DND-41 (cell line): ENCODE measurements at regions not wholly inside any gene's neighbourhood (a gene's known extent, or its start where the extent isn't known, plus 50 kb on each side); places are given as distances from the start of the nearest gene placed in this dataset.
"Not testable (repeated sequence)": the region's sequence is repeated elsewhere in the genome, so short reads cannot be mapped to it uniquely, and the experiment has no call there.

Experiments
- ATAC-seq: fragments of 200-7000 bp; cut with Tn5 transposase; 3 replicates; pipeline ENCODE4 v1.9.1; 2021; ENCODE audit warnings: low read depth; ENCODE audit not compliant: insufficient read depth
- DNase-seq: peaks from one replicate; pipeline ENCODE4 v3.0.0-alpha.2; 2020
- H2AFZ ChIP-seq: 2 replicates; pipeline ENCODE4 v1.6.0; 2012; ENCODE audit warnings: low read depth, low read length
- H3K27ac ChIP-seq: 2 replicates; pipeline ENCODE4 v1.5.1; 2012; ENCODE audit warnings: low read length, inconsistent platforms
- H3K27me3 ChIP-seq: fragments of 200-600 bp; sonication (generic); 2 replicates; pipeline ENCODE4 v1.6.0; 2012; ENCODE audit warnings: low read length, mild to moderate bottlenecking, inconsistent platforms; ENCODE audit not compliant: insufficient read depth, poor library complexity
- H3K36me3 ChIP-seq: 2 replicates; pipeline ENCODE4 v1.5.1; 2012; ENCODE audit warnings: low read length, inconsistent platforms; ENCODE audit not compliant: insufficient read depth
- H3K4me1 ChIP-seq: 2 replicates; pipeline ENCODE4 v1.5.1; 2012; ENCODE audit warnings: mild to moderate bottlenecking, low read length; ENCODE audit not compliant: insufficient read depth
- H3K4me2 ChIP-seq: 2 replicates; pipeline ENCODE4 v1.6.0; 2012; ENCODE audit warnings: mild to moderate bottlenecking, moderate library complexity, low read length, inconsistent platforms; ENCODE audit not compliant: insufficient read depth
- H3K4me3 ChIP-seq, 2 experiments: fragments of 200-600 bp in 1 of 2; shearing (Covaris generic) in 1 of 2; 2 replicates each; pipeline ENCODE4 v1.5.1; 2012 to 2016; ENCODE audit warnings: inconsistent platforms in 2 of 2, low read length in 2 of 2, mild to moderate bottlenecking in 2 of 2, low read depth in 1 of 2, moderate library complexity in 1 of 2
- H3K79me2 ChIP-seq: 2 replicates; pipeline ENCODE4 v1.6.0; 2012; ENCODE audit warnings: low read length, inconsistent platforms; ENCODE audit not compliant: insufficient read depth
- H3K9ac ChIP-seq: 2 replicates; pipeline ENCODE4 v1.6.0; 2012; ENCODE audit warnings: low read depth, mild to moderate bottlenecking, inconsistent platforms, low read length, moderate library complexity
- H3K9me3 ChIP-seq: 2 replicates; pipeline ENCODE4 v1.5.1; 2012; ENCODE audit warnings: low read length, moderate library complexity, mild to moderate bottlenecking, inconsistent platforms; ENCODE audit not compliant: insufficient read depth, severe bottlenecking
- H4K20me1 ChIP-seq: 2 replicates; pipeline ENCODE4 v1.6.0; 2012; ENCODE audit warnings: low read length; ENCODE audit not compliant: insufficient read depth
- CTCF ChIP-seq: IDR thresholded peaks from 2 replicates; pipeline ENCODE4 v1.5.1; 2012; ENCODE audit warnings: borderline replicate concordance, low read length, moderate library complexity, mild to moderate bottlenecking; ENCODE audit not compliant: poor library complexity, severe bottlenecking; ENCODE audit errors: extremely low read depth
- EZH2 ChIP-seq: IDR thresholded peaks from 3 replicates; pipeline ENCODE4 v1.6.1; 2012; ENCODE audit warnings: borderline replicate concordance, low read depth, mild to moderate bottlenecking, moderate library complexity, low read length, inconsistent platforms; ENCODE audit not compliant: severe bottlenecking

GRCh38 chr4:13700021-13700857, 72.7 kb upstream of the BOD1L1 start:
- no peaks in the 10 kb centered on the region for H4K20me1 ChIP-seq
- H3K27ac ChIP-seq: no peak overlapping the region
- H2AFZ ChIP-seq: no peak overlapping the region
- TF ChIP-seq EZH2 (no peak), CTCF (no peak)
- H3K9ac ChIP-seq: no peak overlapping the region
- H3K4me3 ChIP-seq: no peak overlapping the region
- no peak overlapping the region for H3K4me2 ChIP-seq
- H3K27me3 ChIP-seq: no peaks in the 10 kb centered on the region
- H3K4me1 ChIP-seq: no peaks in the 10 kb centered on the region
- H3K36me3 ChIP-seq: no peaks in the 10 kb centered on the region
- no peaks in the 10 kb centered on the region for H3K9me3 ChIP-seq
- no peak for ATAC-seq
- DNase-seq: no peak
- H3K79me2 ChIP-seq: no peaks in the 10 kb centered on the region

- H3K36me3 ChIP-seq, H3K4me2 ChIP-seq, H3K27me3 ChIP-seq, ATAC-seq, H3K9me3 ChIP-seq, H3K4me1 ChIP-seq, H4K20me1 ChIP-seq, H2AFZ ChIP-seq, H3K27ac ChIP-seq, H3K79me2 ChIP-seq, DNase-seq, H3K4me3 ChIP-seq, H3K9ac ChIP-seq: not testable (repeated sequence)
These were observed 73.3 kb upstream of the BOD1L1 start for GRCh38 chr4:13700858-13701140.

GRCh38 chr4:13701937-13702446, 74.5 kb upstream of the BOD1L1 start:
- Histone ChIP-seq H3K36me3 (no peaks in the 10 kb centered on the region), H3K27me3 (no peaks in the 10 kb centered on the region), H3K9ac (no peak overlapping the region), H3K27ac (no peak overlapping the region), H3K4me1 (no peaks in the 10 kb centered on the region), H3K4me2 (no peak overlapping the region), H2AFZ (no peak overlapping the region), H3K9me3 (no peaks in the 10 kb centered on the region), H3K4me3 (no peak overlapping the region), H3K79me2 (no peaks in the 10 kb centered on the region), H4K20me1 (no peaks in the 10 kb centered on the region)
- ATAC-seq: no peak
- DNase-seq: no peak
- no peak for TF ChIP-seq CTCF
- TF ChIP-seq EZH2: no peak

- no peak overlapping the region for H3K27ac ChIP-seq
- ATAC-seq (no peak), DNase-seq (no peak)
- TF ChIP-seq EZH2 (no peak), CTCF (no peak)
- H3K79me2 ChIP-seq: no peaks in the 10 kb centered on the region
- H3K4me1 ChIP-seq: no peaks in the 10 kb centered on the region
- H3K36me3 ChIP-seq: no peaks in the 10 kb centered on the region
- H3K27me3 ChIP-seq: no peaks in the 10 kb centered on the region
- H2AFZ ChIP-seq: no peak overlapping the region
- no peak overlapping the region for H3K4me3 ChIP-seq
- no peaks in the 10 kb centered on the region for H3K9me3 ChIP-seq
- H3K4me2 ChIP-seq: no peak overlapping the region
- no peaks in the 10 kb centered on the region for H4K20me1 ChIP-seq
- no peak overlapping the region for H3K9ac ChIP-seq
These were observed 75.6 kb upstream of the BOD1L1 start for GRCh38 chr4:13703096-13703495.
